ENCODE measurements at regions not wholly inside any gene's neighbourhood (a gene's known extent, or its start where the extent isn't known, plus 50 kb on each side); places are given as distances from the start of the nearest gene placed in this dataset.

- no peak for DNase-seq
Observed at GRCh38 chr3:28649266-28649665, 300.6 kb upstream of the AZI2 start.

- no peak for DNase-seq
Observed at GRCh38 chr3:28651159-28651558, 302.5 kb upstream of the AZI2 start.

GRCh38 chr3:28664123-28664522 is 315.5 kb upstream of the AZI2 start:
- DNase-seq: no peak

- DNase-seq: peak; percentile 22
Observed at GRCh38 chr3:28667646-28668621, 319.3 kb upstream of the AZI2 start.

- DNase-seq: no peak
Observed at GRCh38 chr3:28669870-28670269, 321.2 kb upstream of the AZI2 start.

GRCh38 chr3:28672406-28672805 is 323.8 kb upstream of the AZI2 start:
- DNase-seq: no peak

GRCh38 chr3:28673446-28673845 is 324.8 kb upstream of the AZI2 start:
- DNase-seq: no peak

GRCh38 chr3:28674212-28674611 is 325.6 kb upstream of the AZI2 start:
- no peak for DNase-seq

- DNase-seq: no peak
Observed at GRCh38 chr3:28677581-28677980, 329.0 kb upstream of the AZI2 start.

- no peak for DNase-seq
Observed at GRCh38 chr3:28678086-28678485, 329.5 kb upstream of the AZI2 start.

- no peak for DNase-seq
Observed at GRCh38 chr3:28680050-28680449, 331.4 kb upstream of the AZI2 start.

- no peak for DNase-seq
Observed at GRCh38 chr3:28682121-28682520, 333.5 kb upstream of the AZI2 start.

- DNase-seq: no peak
Observed at GRCh38 chr3:28690176-28690575, 341.6 kb upstream of the AZI2 start.

GRCh38 chr3:28698706-28699105 is 350.1 kb upstream of the AZI2 start:
- DNase-seq: no peak

- peak; percentile 41 for DNase-seq
Observed at GRCh38 chr3:28699283-28699682, 350.7 kb upstream of the AZI2 start.

- no peak for DNase-seq
Observed at GRCh38 chr3:28700728-28701127, 352.1 kb upstream of the AZI2 start.

- DNase-seq: no peak
Observed at GRCh38 chr3:28703843-28704242, 355.2 kb upstream of the AZI2 start.

GRCh38 chr3:28711293-28711692 is 362.7 kb upstream of the AZI2 start:
- no peak for DNase-seq

- DNase-seq: no peak
Observed at GRCh38 chr3:28716939-28717338, 368.3 kb upstream of the AZI2 start.

GRCh38 chr3:28718074-28718849 is 369.6 kb upstream of the AZI2 start:
- DNase-seq: no peak

GRCh38 chr3:28726840-28727239 is 378.2 kb upstream of the AZI2 start:
- DNase-seq: no peak

GRCh38 chr3:28727307-28727706 is 378.7 kb upstream of the AZI2 start:
- no peak for DNase-seq

GRCh38 chr3:28738425-28738824 is 389.8 kb upstream of the AZI2 start:
- no peak for DNase-seq

GRCh38 chr3:28739647-28740046 is 391.0 kb upstream of the AZI2 start:
- no peak for DNase-seq
